Naive B cell (primary cell): ENCODE measurements at regions not wholly inside any gene's neighbourhood (a gene's known extent, or its start where the extent isn't known, plus 50 kb on each side); places are given as distances from the start of the nearest gene placed in this dataset.

Source experiments
- ATAC-seq, 2 donors: fragments of 150-1000 bp; cut with Tn5 transposase; 2 replicates each; pipeline ENCODE4 v1.10.0; 2021; ENCODE audit warnings: low read depth in 2 of 2, mild to moderate bottlenecking in 2 of 2, moderate library complexity in 2 of 2
- DNase-seq: peaks from one replicate; pipeline ENCODE4 v3.0.0; 2022
- H3K27ac Mint-ChIP-seq, 6 donors: one replicate each; pipeline ENCODE4 v1.8.0; 2020 to 2022; ENCODE audit warnings: mild to moderate bottlenecking in 6 of 6, mixed read lengths in 6 of 6, moderate library complexity in 5 of 6, inconsistent platforms in 2 of 6
- H3K27me3 Mint-ChIP-seq, 3 donors: one replicate each; pipeline ENCODE4 v1.8.0; 2021 to 2022; ENCODE audit warnings: mixed read lengths in 3 of 3, mild to moderate bottlenecking in 1 of 3
- H3K36me3 Mint-ChIP-seq, 2 donors: one replicate each; pipeline ENCODE4 v1.8.0; 2020 to 2022; ENCODE audit warnings: mixed read lengths in 2 of 2, inconsistent platforms in 1 of 2, mild to moderate bottlenecking in 1 of 2
- H3K4me1 Mint-ChIP-seq, 3 donors: one replicate each; pipeline ENCODE4 v1.8.0; 2020 to 2022; ENCODE audit warnings: mixed read lengths in 3 of 3, inconsistent platforms in 1 of 3, mild to moderate bottlenecking in 1 of 3, moderate library complexity in 1 of 3
- H3K4me3 Mint-ChIP-seq, 8 donors: one replicate each; pipeline ENCODE4 v1.8.0; 2020 to 2022; ENCODE audit warnings: mild to moderate bottlenecking in 8 of 8, mixed read lengths in 8 of 8, moderate library complexity in 8 of 8, inconsistent platforms in 2 of 8
- H3K9me3 Mint-ChIP-seq, 7 donors: one replicate each; pipeline ENCODE4 v1.8.0; 2020 to 2022; ENCODE audit warnings: mixed read lengths in 7 of 7, mild to moderate bottlenecking in 5 of 7, inconsistent platforms in 2 of 7, moderate library complexity in 1 of 7

DNA sequence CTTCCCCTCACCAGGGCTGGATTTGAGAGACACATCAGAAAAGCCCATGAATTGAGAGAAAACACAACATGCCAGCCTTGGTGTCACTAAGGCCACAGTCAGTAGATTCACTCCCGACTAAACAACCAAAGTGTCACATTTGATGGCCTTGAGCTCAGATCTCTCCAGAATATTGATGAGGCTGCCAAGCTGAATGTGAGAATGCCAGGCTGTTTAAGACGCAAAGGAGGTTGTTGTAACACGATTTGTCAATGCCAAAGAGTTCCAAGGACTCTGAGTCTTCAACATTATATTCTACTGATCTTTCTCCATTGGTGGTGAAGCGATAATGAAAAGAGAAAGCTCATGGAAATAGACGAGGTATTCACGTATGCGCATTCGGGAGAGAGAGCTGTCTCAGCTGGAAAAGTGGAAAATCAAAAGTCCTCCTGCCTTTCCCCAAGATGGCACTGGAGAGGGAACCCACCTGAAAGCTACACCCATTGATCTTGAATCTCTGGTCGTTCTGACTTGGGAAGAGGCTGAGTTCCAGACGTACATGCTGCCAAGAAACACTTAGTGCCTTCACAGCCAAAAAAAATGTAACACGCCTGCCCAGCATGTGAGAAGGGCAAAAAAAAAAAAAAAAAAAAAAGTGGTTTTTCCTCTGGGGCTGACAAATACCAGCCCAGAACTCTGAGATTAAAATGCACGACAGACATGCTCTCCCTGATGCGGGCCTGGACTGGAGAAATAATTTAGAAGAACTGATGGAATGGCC, 1159.6 kb downstream of the VRK1 start:
- no peak for DNase-seq
- no peaks in the 10 kb centered on the region for H3K4me1 Mint-ChIP-seq
- peaks cover 1 to 24% (median 7%) of the 10 kb centered on the region in 7 donors for H3K9me3 Mint-ChIP-seq
- no peak overlapping the region for H3K27ac Mint-ChIP-seq
- no peak for ATAC-seq
- no peak overlapping the region for H3K4me3 Mint-ChIP-seq
- H3K27me3 Mint-ChIP-seq: peaks cover 0 to 4% (median 0%) of the 10 kb centered on the region in 3 donors
- H3K36me3 Mint-ChIP-seq: no peaks in the 10 kb centered on the region

- H3K4me1 Mint-ChIP-seq: no peaks in the 10 kb centered on the region
- H3K36me3 Mint-ChIP-seq: no peaks in the 10 kb centered on the region
- peaks cover 1 to 19% (median 11%) of the 10 kb centered on the region in 7 donors for H3K9me3 Mint-ChIP-seq
- no peak for DNase-seq
- H3K27ac Mint-ChIP-seq: no peak overlapping the region
- H3K4me3 Mint-ChIP-seq: no peak overlapping the region
- no peak for ATAC-seq
- peaks cover 0 to 4% (median 0%) of the 10 kb centered on the region in 3 donors for H3K27me3 Mint-ChIP-seq
Measured at GRCh38 chr14:97959251-97959650, 1162.1 kb downstream of the VRK1 start.

GRCh38 chr14:97960436-97960835, 1163.3 kb downstream of the VRK1 start:
- Mint-ChIP-seq H3K27me3 (no peaks in the 10 kb centered on the region), H3K9me3 (peaks cover 1 to 19% (median 11%) of the 10 kb centered on the region in 7 donors), H3K4me1 (no peaks in the 10 kb centered on the region), H3K4me3 (no peak overlapping the region), H3K27ac (no peak overlapping the region), H3K36me3 (no peaks in the 10 kb centered on the region)
- ATAC-seq (no peak), DNase-seq (no peak)

DNA sequence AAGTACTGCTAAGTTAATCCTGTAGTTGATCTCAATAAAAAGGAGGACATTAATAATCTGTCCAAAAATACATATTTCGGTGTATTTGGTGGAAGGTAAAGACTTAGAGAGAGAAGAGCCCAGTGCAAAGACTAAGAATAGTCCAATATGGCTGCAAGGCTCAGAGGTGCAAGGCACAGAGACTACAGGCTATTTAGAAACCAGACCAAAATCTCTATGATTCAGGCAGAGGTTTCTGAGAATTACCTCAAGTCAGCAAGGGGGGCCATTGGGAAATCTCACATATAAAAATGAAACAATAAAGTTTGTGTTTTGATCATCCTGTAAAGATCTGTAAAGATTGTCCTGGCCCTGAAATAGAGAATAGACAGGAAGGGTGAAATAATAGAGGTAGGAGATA, 1173.0 kb downstream of the VRK1 start:
- ATAC-seq (no peak), DNase-seq (no peak)
- Mint-ChIP-seq H3K9me3 (peaks cover 0 to 8% (median 3%) of the 10 kb centered on the region in 7 donors), H3K36me3 (no peaks in the 10 kb centered on the region), H3K27ac (no peak overlapping the region), H3K4me3 (no peak overlapping the region), H3K4me1 (no peaks in the 10 kb centered on the region), H3K27me3 (peaks cover 0 to 5% (median 0%) of the 10 kb centered on the region in 3 donors)

DNA sequence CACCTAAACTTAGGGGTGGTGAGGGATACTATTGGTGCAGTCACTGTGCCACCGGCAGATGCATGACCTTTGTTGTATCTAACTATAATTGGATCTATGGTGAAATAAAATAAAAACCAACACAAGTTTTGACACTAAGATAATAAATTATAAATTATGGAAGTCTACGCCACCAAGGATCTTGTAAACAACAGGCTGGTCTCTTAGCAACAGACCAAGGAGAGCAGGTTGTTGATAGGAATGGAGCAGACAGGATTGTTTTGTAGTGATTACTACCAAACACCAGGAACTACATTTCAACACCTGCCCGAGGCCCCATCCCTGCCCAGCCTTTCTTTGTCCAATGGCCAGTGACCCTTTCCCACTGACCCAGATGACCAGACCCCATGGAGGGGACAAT, 1178.0 kb downstream of the VRK1 start:
- Mint-ChIP-seq H3K4me3 (no peak overlapping the region), H3K4me1 (no peaks in the 10 kb centered on the region), H3K36me3 (no peaks in the 10 kb centered on the region), H3K27ac (no peak overlapping the region), H3K27me3 (peaks cover 0 to 7% (median 5%) of the 10 kb centered on the region in 3 donors), H3K9me3 (peaks cover 0 to 10% (median 0%) of the 10 kb centered on the region in 7 donors)
- no peak for DNase-seq
- ATAC-seq: no peak

GRCh38 chr14:97975962-97976361, 1178.8 kb downstream of the VRK1 start:
- H3K9me3 Mint-ChIP-seq: peaks cover 0 to 10% (median 0%) of the 10 kb centered on the region in 7 donors
- no peaks in the 10 kb centered on the region for H3K36me3 Mint-ChIP-seq
- ATAC-seq (no peak), DNase-seq (no peak)
- no peak overlapping the region for H3K4me3 Mint-ChIP-seq
- peaks cover 0 to 7% (median 5%) of the 10 kb centered on the region in 3 donors for H3K27me3 Mint-ChIP-seq
- peak overlapping the region in 1 of 6 donors; percentile 53 for H3K27ac Mint-ChIP-seq
- H3K4me1 Mint-ChIP-seq: no peaks in the 10 kb centered on the region

GRCh38 chr14:97976861-97977260, 1179.7 kb downstream of the VRK1 start:
- H3K36me3 Mint-ChIP-seq: no peaks in the 10 kb centered on the region
- no peak overlapping the region for H3K27ac Mint-ChIP-seq
- no peak for ATAC-seq
- peaks cover 0 to 7% (median 0%) of the 10 kb centered on the region in 7 donors for H3K9me3 Mint-ChIP-seq
- H3K27me3 Mint-ChIP-seq: peaks cover 0 to 7% (median 3%) of the 10 kb centered on the region in 3 donors
- H3K4me1 Mint-ChIP-seq: no peaks in the 10 kb centered on the region
- no peak for DNase-seq
- no peak overlapping the region for H3K4me3 Mint-ChIP-seq

- Mint-ChIP-seq H3K27me3 (peaks cover 0 to 7% (median 0%) of the 10 kb centered on the region in 3 donors), H3K36me3 (no peaks in the 10 kb centered on the region), H3K9me3 (peaks cover 0 to 6% (median 2%) of the 10 kb centered on the region in 7 donors), H3K4me1 (no peaks in the 10 kb centered on the region), H3K4me3 (no peak overlapping the region), H3K27ac (no peak overlapping the region)
- DNase-seq (no peak), ATAC-seq (no peak)
Measured at GRCh38 chr14:97977651-97978261, 1180.6 kb downstream of the VRK1 start.

- Mint-ChIP-seq H3K9me3 (peaks cover 0 to 6% (median 3%) of the 10 kb centered on the region in 7 donors), H3K27ac (no peak overlapping the region), H3K36me3 (no peaks in the 10 kb centered on the region), H3K4me1 (no peaks in the 10 kb centered on the region), H3K4me3 (no peak overlapping the region), H3K27me3 (peaks cover 0 to 7% (median 0%) of the 10 kb centered on the region in 3 donors)
- no peak for DNase-seq
- no peak for ATAC-seq
Measured at GRCh38 chr14:97978341-97978740, 1181.2 kb downstream of the VRK1 start.

GRCh38 chr14:97993508-97994019, 1196.4 kb downstream of the VRK1 start:
- H3K36me3 Mint-ChIP-seq: no peaks in the 10 kb centered on the region
- H3K9me3 Mint-ChIP-seq: peaks cover 0 to 11% (median 4%) of the 10 kb centered on the region in 7 donors
- ATAC-seq (no peak), DNase-seq (no peak)
- H3K27me3 Mint-ChIP-seq: no peaks in the 10 kb centered on the region
- no peak overlapping the region for H3K27ac Mint-ChIP-seq
- H3K4me3 Mint-ChIP-seq: no peak overlapping the region
- H3K4me1 Mint-ChIP-seq: no peaks in the 10 kb centered on the region

- ATAC-seq (no peak), DNase-seq (no peak)
- H3K9me3 Mint-ChIP-seq: peaks cover 0 to 11% (median 4%) of the 10 kb centered on the region in 7 donors
- no peak overlapping the region for H3K4me3 Mint-ChIP-seq
- H3K4me1 Mint-ChIP-seq: no peaks in the 10 kb centered on the region
- H3K27me3 Mint-ChIP-seq: no peaks in the 10 kb centered on the region
- no peak overlapping the region for H3K27ac Mint-ChIP-seq
- no peaks in the 10 kb centered on the region for H3K36me3 Mint-ChIP-seq
Measured at GRCh38 chr14:97994020-97994531, 1196.9 kb downstream of the VRK1 start.

DNA sequence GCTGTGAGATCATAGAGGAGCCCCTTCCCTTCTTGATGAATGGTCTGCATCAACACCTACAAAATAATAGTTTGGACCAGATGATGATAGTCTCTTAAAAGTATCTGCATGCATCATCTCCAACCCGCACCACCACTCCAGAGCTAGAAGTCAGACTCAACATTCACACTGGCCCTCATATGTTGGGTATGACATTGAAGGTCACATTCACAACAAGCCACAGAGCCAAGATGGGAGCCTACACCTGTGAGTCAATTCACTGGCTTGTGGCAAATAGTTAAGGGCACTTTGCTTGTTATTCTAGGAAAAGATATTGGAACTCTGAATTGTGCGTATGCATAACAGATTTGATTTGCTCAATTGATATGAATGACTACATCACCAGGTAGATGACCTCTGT, 1197.9 kb downstream of the VRK1 start:
- Mint-ChIP-seq H3K9me3 (peaks cover 0 to 10% (median 4%) of the 10 kb centered on the region in 7 donors), H3K4me3 (no peak overlapping the region), H3K27ac (no peak overlapping the region), H3K27me3 (no peaks in the 10 kb centered on the region), H3K36me3 (no peaks in the 10 kb centered on the region), H3K4me1 (no peaks in the 10 kb centered on the region)
- DNase-seq: no peak
- no peak for ATAC-seq

- H3K4me3 Mint-ChIP-seq: no peak overlapping the region
- no peaks in the 10 kb centered on the region for H3K4me1 Mint-ChIP-seq
- no peaks in the 10 kb centered on the region for H3K27me3 Mint-ChIP-seq
- no peaks in the 10 kb centered on the region for H3K36me3 Mint-ChIP-seq
- ATAC-seq (no peak), DNase-seq (no peak)
- peaks cover 0 to 9% (median 4%) of the 10 kb centered on the region in 7 donors for H3K9me3 Mint-ChIP-seq
- no peak overlapping the region for H3K27ac Mint-ChIP-seq
Measured at GRCh38 chr14:97995531-97995930, 1198.3 kb downstream of the VRK1 start.

DNA sequence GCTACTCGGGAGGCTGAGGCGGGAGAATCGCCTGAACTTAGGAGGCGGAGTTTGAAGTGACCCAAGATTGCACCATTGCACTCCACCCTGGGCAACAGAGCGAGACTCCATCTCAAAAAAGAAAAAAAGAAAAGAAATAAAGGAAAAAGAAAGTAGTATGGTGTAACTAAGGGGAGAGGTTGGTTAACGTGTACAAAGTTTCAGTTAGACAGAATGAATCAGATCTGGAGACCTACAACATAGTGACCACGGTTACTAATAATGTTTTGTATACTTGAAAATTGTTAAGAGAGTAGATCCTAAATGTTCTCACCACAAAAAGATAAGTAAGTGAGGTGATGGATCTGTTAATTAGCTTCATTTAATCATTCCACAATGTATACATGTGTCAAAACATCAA, 1208.8 kb downstream of the VRK1 start:
- DNase-seq (no peak), ATAC-seq (no peak)
- Mint-ChIP-seq H3K4me1 (no peaks in the 10 kb centered on the region), H3K4me3 (no peak overlapping the region), H3K9me3 (peaks cover 0 to 11% (median 5%) of the 10 kb centered on the region in 7 donors), H3K27me3 (no peaks in the 10 kb centered on the region), H3K27ac (no peak overlapping the region), H3K36me3 (no peaks in the 10 kb centered on the region)
